Tibial artery (tissue), 4 donors: ENCODE measurements at regions not wholly inside any gene's neighbourhood (a gene's known extent, or its start where the extent isn't known, plus 50 kb on each side); places are given as distances from the start of the nearest gene placed in this dataset.

Source experiments
- DNase-seq, 2 donors: peaks; one replicate each; pipeline ENCODE4 v3.0.0-alpha.2; 2019
- H3K27ac ChIP-seq, 2 donors: fragments of 200-600 bp; sonication (generic) in 1 of 2; 1 replicate in 1 of 2; 2 replicates in 1 of 2; pipeline ENCODE4 v1.5.1; 2018 to 2019; ENCODE audit warnings: mild to moderate bottlenecking in 1 of 2
- H3K27me3 ChIP-seq, 2 donors: fragments of 200-600 bp; sonication (generic) in 1 of 2; one replicate each; pipeline versions ENCODE4 v1.5.1 to v1.6.0; 2016 to 2019
- H3K36me3 ChIP-seq, 3 donors: fragments of 200-600 bp; sonication (generic) in 2 of 3; one replicate each; pipeline ENCODE4 v1.5.1; 2016 to 2019; ENCODE audit warnings: mild to moderate bottlenecking in 2 of 3
- H3K4me1 ChIP-seq, 4 donors: fragments of 200-600 bp; sonication (generic) in 2 of 4; 1 replicate in 3 of 4; 2 replicates in 1 of 4; pipeline ENCODE4 v1.5.1; 2016 to 2019
- H3K4me3 ChIP-seq, 2 donors: fragments of 200-600 bp; sonication (generic) in 1 of 2; 1 replicate in 1 of 2; 2 replicates in 1 of 2; pipeline ENCODE4 v1.5.1; 2018 to 2019; ENCODE audit warnings: mild to moderate bottlenecking in 2 of 2
- H3K9me3 ChIP-seq, 3 donors: fragments of 200-600 bp; sonication (generic) in 1 of 3; one replicate each; pipeline ENCODE4 v1.5.1; 2016 to 2019
- intact Hi-C: fragments of 100-400 bp; cut with DNase I; formaldehyde crosslinking; loops from one replicate; pipeline ENCODE4 v1.15.0; 2023; ENCODE audit warnings: low total_unique reads
- TF ChIP-seq, protein P1 (sequence below), 2 experiments: fragments of 200-600 bp in 1 of 2; fragments of 450-650 bp in 1 of 2; IDR thresholded peaks; one replicate each; pipeline ENCODE4 v1.5.1; 2017 to 2019; ENCODE audit warnings: antibody characterized with exemption in 2 of 2, mild to moderate bottlenecking in 1 of 2, moderate library complexity in 1 of 2

GRCh38 chr2:147378403-147378802 lies 466.4 kb upstream of the ACVR2A start:
- Histone ChIP-seq H3K27ac (no peak overlapping the region), H3K36me3 (no peaks in the 10 kb centered on the region), H3K27me3 (no peaks in the 10 kb centered on the region), H3K9me3 (no peaks in the 10 kb centered on the region), H3K4me3 (no peak overlapping the region), H3K4me1 (peaks cover 0 to 4% (median 0%) of the 10 kb centered on the region in 4 donors)
- no peak for DNase-seq
- TF ChIP-seq, protein P1, sequence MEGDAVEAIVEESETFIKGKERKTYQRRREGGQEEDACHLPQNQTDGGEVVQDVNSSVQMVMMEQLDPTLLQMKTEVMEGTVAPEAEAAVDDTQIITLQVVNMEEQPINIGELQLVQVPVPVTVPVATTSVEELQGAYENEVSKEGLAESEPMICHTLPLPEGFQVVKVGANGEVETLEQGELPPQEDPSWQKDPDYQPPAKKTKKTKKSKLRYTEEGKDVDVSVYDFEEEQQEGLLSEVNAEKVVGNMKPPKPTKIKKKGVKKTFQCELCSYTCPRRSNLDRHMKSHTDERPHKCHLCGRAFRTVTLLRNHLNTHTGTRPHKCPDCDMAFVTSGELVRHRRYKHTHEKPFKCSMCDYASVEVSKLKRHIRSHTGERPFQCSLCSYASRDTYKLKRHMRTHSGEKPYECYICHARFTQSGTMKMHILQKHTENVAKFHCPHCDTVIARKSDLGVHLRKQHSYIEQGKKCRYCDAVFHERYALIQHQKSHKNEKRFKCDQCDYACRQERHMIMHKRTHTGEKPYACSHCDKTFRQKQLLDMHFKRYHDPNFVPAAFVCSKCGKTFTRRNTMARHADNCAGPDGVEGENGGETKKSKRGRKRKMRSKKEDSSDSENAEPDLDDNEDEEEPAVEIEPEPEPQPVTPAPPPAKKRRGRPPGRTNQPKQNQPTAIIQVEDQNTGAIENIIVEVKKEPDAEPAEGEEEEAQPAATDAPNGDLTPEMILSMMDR (IDR thresholded peaks at IDR 0.05), result no peak
- intact Hi-C loops, result no loop called here

- DNase-seq, result no peak
- H3K4me3 ChIP-seq, result no peak overlapping the region
- H3K27ac ChIP-seq, result no peak overlapping the region
- intact Hi-C loops, result no loop called here
- TF ChIP-seq, protein P1 (IDR thresholded peaks at IDR 0.05), result no peak
- no peaks in the 10 kb centered on the region for H3K36me3 ChIP-seq
- H3K4me1 ChIP-seq, result peaks cover 0 to 4% (median 0%) of the 10 kb centered on the region in 4 donors
- H3K9me3 ChIP-seq, result no peaks in the 10 kb centered on the region
- H3K27me3 ChIP-seq, result no peaks in the 10 kb centered on the region
Measured at GRCh38 chr2:147375073-147375472, 469.8 kb upstream of the ACVR2A start.

DNA sequence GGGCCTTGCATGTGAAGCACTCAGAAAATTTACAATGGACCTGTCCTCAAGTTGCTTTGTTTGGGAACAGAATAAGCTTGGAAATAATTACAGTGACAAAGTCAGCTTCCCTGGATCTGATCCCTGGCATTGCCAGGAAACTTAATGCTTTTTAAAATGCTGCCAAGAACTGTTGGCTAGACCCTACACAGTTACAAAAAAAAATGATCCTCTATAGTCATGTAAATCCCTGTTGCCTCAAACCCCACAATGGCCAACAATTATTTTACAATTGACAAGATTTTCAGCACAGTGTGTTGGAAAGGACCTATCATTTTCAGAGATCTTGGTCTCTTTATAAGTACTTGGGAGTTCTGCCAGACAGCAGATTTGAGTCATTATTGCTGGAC lies 470.4 kb upstream of the ACVR2A start:
- intact Hi-C loops, result no loop called here
- Histone ChIP-seq H3K36me3 (no peaks in the 10 kb centered on the region), H3K27ac (no peak overlapping the region), H3K4me3 (no peak overlapping the region), H3K9me3 (no peaks in the 10 kb centered on the region), H3K27me3 (no peaks in the 10 kb centered on the region), H3K4me1 (peaks cover 0 to 4% (median 0%) of the 10 kb centered on the region in 4 donors)
- TF ChIP-seq, protein P1 (IDR thresholded peaks at IDR 0.05), result no peak
- DNase-seq, result no peak

- no peaks in the 10 kb centered on the region for H3K27me3 ChIP-seq
- H3K27ac ChIP-seq, result no peak overlapping the region
- H3K36me3 ChIP-seq, result no peaks in the 10 kb centered on the region
- TF ChIP-seq, protein P1 (IDR thresholded peaks at IDR 0.05), result no peak
- no peak for DNase-seq
- peaks cover 0 to 4% (median 0%) of the 10 kb centered on the region in 4 donors for H3K4me1 ChIP-seq
- intact Hi-C loops, result no loop called here
- H3K4me3 ChIP-seq, result no peak overlapping the region
- H3K9me3 ChIP-seq, result no peaks in the 10 kb centered on the region
Measured at GRCh38 chr2:147373800-147374422, 470.9 kb upstream of the ACVR2A start.

DNA sequence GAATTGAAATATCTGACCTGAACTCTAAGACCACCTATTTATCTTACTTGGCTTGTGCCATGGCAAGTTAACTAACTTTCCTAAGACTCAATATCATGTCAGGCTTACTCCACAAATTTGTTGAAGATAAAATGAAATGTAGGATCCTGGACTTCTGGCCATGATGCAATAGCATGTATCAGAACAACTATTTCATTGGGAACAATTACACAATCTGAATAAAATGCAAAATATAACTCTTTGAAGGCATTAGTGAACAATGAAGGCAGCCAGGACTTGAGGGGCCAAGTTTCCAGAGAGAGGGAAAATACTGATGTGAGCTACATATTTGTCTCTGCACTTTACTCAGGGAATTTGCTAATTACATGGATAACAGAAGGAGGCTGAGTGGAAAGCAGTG lies 476.5 kb upstream of the ACVR2A start:
- Histone ChIP-seq H3K36me3 (no peaks in the 10 kb centered on the region), H3K9me3 (no peaks in the 10 kb centered on the region), H3K4me3 (no peak overlapping the region), H3K27me3 (no peaks in the 10 kb centered on the region), H3K27ac (no peak overlapping the region), H3K4me1 (no peaks in the 10 kb centered on the region)
- TF ChIP-seq, protein P1 (IDR thresholded peaks at IDR 0.05), result no peak
- DNase-seq, result no peak
- intact Hi-C loops, result no loop called here

DNA sequence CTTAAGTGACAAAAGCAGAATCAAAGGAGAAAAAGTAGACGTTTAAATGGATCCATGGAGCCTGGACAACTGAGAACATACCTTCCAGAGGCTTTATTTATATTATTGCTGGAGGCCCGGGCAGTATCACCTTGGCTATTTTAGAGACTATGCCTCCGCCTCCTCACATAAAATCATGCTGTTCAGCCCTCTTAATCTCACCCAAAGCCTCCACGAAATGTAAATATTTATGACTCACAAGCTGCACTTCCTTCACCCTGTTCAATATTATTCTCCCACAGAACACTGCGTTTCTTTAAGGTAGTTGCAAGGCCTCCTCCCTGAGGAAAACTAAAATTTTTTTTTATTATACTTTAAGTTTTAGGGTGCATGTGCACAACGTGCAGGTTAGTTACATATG lies 478.6 kb upstream of the ACVR2A start:
- Histone ChIP-seq H3K27me3 (no peaks in the 10 kb centered on the region), H3K9me3 (no peaks in the 10 kb centered on the region), H3K36me3 (no peaks in the 10 kb centered on the region), H3K27ac (no peak overlapping the region), H3K4me1 (no peaks in the 10 kb centered on the region), H3K4me3 (no peak overlapping the region)
- TF ChIP-seq, protein P1 (IDR thresholded peaks at IDR 0.05), result no peak
- DNase-seq, result no peak
- intact Hi-C loops, result no loop called here
